ENCODE measurements at regions not wholly inside any gene's neighbourhood (a gene's known extent, or its start where the extent isn't known, plus 50 kb on each side); places are given as distances from the start of the nearest gene placed in this dataset.

DNA sequence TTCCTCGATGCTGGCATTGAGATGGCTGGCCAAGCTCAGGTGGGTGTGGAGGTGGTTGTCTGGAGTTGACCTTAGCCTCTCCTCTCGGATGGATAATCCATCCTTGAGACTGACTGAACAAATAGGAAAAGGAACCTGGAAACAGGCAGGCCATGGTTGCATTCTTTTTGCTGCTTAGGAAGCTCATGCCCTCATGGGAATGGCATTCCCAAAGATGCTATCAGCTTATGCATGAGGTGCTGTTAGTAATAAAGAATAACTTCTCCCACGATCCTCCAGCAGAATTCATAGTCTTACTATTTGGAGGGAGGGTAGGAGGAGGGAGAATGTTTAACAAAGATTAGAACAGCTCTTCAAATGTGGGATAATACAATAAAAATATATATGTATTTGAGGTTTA is 303.0 kb upstream of the TPM1 start:
- no peaks in the 10 kb centered on the region for H3K9me3 Mint-ChIP-seq
- peaks cover 8% of the 10 kb centered on the region for H3K4me1 Mint-ChIP-seq
- H3K27ac Mint-ChIP-seq: no peak overlapping the region
- no peaks in the 10 kb centered on the region for H3K36me3 Mint-ChIP-seq
- ATAC-seq: no peak
- H3K4me3 Mint-ChIP-seq: no peak overlapping the region
- DNase-seq (ENCODE audit: low spot score in 2 of 2): no peak

DNA sequence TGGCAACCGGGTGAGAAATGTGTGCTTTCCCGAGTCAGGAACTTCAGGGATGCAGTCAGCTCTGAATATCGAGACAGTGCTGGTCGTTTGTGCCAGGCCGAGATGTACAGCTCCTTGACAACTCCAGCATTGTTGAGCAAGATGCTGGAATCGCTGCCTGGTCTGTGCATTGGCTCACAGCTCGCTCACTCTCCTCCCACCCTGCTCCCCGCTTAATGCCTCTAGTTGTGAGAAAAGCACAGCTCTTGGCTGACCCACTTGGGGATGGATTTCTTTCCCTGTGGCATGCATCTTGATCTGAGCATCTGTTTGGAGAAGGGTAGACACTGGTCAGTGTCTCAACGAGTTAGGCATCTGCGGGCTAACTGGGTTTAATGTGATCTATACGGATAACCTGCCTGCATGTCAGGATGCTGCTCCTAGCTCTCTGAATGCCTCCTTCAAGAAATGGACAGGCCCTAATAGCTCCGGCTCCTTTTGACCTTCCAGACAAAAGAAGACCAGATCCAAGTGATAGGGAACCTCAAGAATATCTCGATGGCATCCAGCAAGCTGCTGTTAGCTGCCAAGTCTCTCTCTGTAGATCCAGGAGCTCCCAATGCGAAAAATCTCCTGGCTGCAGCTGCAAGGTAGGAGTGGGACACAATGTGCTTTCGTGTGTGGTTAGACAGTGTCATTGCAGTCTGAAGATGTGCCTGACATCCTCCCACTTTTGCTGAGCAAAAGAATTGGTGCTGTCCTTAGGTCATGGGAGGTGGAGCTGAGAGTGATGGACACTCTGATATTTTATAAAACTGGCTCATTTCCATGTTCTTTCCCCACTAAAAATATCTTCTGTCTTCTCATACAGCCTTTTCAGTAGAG is 302.2 kb upstream of the TPM1 start:
- no peak overlapping the region for H3K27ac Mint-ChIP-seq
- DNase-seq (ENCODE audit: low spot score in 2 of 2): no peak

DNA sequence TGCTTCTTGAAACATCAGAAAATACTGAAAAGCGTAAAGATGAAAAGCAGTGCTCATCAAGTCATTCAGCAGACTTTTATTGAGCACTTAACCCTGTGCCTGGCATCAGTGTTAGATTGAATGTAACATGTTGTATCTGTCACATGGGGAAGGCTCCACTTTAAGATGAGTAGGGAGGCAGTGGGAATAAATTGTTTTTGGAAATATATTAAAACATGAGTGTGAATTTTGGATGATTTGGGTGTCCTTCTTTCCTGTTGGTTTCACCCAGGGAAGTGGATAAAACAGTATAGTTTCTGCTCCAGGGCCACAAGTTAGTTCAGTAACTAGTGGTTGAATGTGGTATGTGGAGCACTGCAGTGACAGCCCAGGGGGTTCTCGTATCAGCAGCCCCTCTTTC is 301.4 kb upstream of the TPM1 start:
- DNase-seq (ENCODE audit: low spot score in 2 of 2) (no peak), ATAC-seq (no peak)
- H3K4me1 Mint-ChIP-seq: peaks cover 8% of the 10 kb centered on the region
- H3K27ac Mint-ChIP-seq: no peak overlapping the region
- H3K4me3 Mint-ChIP-seq: no peak overlapping the region
- no peaks in the 10 kb centered on the region for H3K36me3 Mint-ChIP-seq
- no peaks in the 10 kb centered on the region for H3K9me3 Mint-ChIP-seq

More for the DNA sequence above, 302.2 kb upstream of the TPM1 start:
- no peaks in the 10 kb centered on the region for H3K36me3 Mint-ChIP-seq
- peaks cover 8% of the 10 kb centered on the region for H3K4me1 Mint-ChIP-seq
- no peaks in the 10 kb centered on the region for H3K9me3 Mint-ChIP-seq
- H3K4me3 Mint-ChIP-seq: no peak overlapping the region
- ATAC-seq: no peak

DNA sequence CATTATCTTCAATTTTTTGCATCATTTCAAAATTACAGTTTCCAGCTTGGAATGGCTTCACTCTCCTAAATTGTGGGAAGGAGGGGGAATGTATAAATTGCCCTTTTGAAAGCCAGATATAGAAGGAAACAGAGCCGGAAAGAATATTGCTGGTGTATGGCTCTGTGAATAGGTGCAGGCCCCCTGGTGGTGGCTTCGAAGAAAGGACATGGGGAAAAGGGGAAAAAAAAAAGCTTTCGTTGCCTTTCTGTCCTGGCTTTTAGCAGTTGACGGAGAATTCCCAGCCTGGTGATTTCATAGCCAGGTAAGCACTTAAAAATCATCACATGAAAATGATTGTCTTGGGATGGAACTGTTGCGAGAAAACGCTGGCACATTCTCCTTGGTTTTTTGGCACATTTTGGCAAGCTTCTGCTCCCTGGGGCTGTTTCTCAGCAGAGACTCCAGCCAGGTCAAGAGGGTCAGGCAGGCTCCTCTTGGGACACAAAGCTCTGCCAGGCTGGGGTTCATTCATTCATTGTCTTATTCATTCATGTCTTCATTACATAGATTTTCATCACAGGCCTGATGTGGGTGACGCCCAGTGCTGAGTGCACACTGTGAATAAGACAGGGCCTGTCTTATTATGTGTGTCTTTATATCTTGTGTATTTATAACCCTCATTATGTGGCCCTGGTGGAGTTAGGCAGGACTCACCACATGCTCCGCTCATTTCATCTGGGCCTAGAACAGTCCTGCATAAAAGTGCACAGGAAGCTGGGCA is 300.0 kb upstream of the TPM1 start:
- Mint-ChIP-seq H3K36me3 (no peaks in the 10 kb centered on the region), H3K4me1 (peaks cover 8% of the 10 kb centered on the region), H3K4me3 (no peak overlapping the region), H3K9me3 (no peaks in the 10 kb centered on the region), H3K27ac (peak overlapping the region; percentile 66)
- DNase-seq (ENCODE audit: low spot score in 2 of 2) (peak in 1 of 2 donors; percentile 9), ATAC-seq (peak; percentile 58)

DNA sequence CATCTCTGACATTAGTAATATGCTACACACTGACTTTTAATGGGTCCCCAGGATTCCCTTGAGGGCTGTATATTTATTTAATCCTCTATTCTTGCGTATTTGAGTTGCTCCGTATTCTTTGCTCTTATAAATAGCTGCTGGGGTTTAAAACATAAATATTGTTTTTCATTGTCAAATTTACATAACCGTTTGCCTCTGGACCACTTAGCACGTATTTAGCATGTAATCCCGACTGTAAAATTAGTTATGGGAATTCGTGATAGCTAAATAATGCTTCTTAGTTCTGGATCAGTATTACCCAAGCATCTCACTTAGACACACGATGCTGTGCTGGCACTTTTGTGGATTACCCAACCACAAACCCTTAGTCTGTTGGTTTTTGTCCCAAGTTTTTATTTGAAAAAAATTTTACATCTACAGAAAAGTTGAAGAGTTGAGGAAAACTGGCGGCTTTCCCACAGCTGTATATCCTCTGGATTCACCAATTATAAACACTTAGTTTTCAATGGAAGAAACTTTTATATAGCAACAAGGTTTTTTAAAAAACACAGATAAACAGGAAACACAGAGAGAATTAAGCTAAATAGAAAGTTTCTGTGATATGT is 296.8 kb upstream of the TPM1 start:
- DNase-seq (ENCODE audit: low spot score in 2 of 2): no peak
- no peak for ATAC-seq
- Mint-ChIP-seq H3K4me1 (peaks cover 8% of the 10 kb centered on the region), H3K36me3 (no peaks in the 10 kb centered on the region), H3K4me3 (no peak overlapping the region), H3K27ac (no peak overlapping the region), H3K9me3 (no peaks in the 10 kb centered on the region)

DNA sequence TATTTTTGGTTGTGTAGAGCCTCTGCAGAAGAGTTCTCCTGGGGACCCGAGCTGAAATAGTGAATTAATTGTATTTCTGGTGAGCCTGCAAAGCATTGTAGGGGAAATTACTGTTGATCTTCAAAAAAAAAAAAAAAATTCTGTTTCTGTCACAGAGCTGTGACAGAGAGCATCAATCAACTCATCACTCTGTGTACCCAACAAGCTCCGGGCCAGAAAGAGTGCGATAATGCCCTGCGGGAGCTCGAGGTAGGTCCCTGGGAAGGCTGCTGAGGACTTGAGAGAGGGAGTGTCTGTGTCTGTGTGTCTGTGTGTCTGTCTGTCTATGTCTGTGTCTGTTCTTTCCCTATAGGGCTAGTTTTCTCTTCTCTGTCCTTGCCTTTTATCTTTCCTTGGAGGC is 294.4 kb upstream of the TPM1 start:
- ATAC-seq (no peak), DNase-seq (ENCODE audit: low spot score in 2 of 2) (no peak)
- Mint-ChIP-seq H3K4me3 (no peak overlapping the region), H3K36me3 (no peaks in the 10 kb centered on the region), H3K4me1 (no peaks in the 10 kb centered on the region), H3K27ac (no peak overlapping the region), H3K9me3 (no peaks in the 10 kb centered on the region)

DNA sequence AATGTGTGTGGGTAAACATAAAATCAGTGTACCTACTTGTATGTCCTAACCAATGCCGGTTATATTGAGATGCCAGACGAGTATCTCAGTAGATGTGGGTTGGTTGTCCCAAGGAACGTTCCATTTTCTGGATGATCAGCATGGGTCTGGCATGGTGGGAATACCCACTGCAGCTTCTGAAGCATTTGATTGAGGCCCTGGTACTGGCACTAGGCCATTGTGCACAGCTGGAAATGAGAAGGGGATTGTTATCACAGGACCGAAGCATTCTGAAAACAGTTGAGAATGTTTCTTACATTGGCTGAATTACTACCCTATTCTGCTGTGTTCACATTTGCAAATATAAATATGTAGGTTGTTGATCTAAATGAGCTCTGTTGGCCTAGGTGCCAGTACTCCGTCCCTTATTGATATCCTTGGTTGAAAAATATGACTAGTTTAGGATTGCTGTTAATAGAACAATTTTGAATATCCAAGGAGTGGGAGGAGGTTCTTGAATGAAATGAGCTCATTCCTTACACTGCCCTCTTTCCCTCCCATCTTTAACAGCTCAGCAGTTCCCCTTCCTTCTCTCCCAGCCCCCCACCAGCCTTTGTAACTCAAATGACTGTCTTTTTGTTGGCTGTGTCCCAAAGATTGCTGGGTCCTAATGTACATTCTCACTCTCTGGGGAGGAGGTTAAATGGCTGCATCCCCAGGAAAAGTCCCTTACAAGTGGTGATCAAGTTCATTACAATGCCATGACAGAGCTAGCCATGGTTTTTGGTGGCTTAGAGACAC is 293.3 kb upstream of the TPM1 start:
- Mint-ChIP-seq H3K9me3 (no peaks in the 10 kb centered on the region), H3K27ac (no peak overlapping the region), H3K4me1 (no peaks in the 10 kb centered on the region), H3K36me3 (no peaks in the 10 kb centered on the region), H3K4me3 (no peak overlapping the region)
- DNase-seq (ENCODE audit: low spot score in 2 of 2) (no peak), ATAC-seq (no peak)

DNA sequence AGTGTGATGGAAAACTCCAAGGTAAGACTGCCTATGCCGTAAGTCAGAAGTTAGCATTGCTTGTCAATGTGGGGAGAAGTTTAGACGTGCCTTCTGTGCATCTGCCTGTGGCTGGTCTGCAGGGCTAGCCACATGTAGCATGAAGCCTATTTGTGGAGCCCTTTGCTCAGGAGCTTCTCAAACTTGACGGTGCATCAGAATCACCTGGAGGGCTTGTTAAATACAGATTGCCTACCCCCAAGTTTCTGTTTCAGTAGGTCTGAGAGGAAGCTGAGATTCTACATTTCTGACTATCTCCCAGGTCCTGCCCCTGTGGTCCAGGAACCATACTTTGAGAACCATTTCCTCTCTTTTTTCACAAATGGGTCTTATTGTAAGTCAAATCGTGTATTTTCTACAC is 292.1 kb upstream of the TPM1 start:
- H3K4me3 Mint-ChIP-seq: no peak overlapping the region
- no peaks in the 10 kb centered on the region for H3K9me3 Mint-ChIP-seq
- H3K4me1 Mint-ChIP-seq: no peaks in the 10 kb centered on the region
- ATAC-seq (no peak), DNase-seq (ENCODE audit: low spot score in 2 of 2) (no peak)
- no peaks in the 10 kb centered on the region for H3K36me3 Mint-ChIP-seq
- no peak overlapping the region for H3K27ac Mint-ChIP-seq

DNA sequence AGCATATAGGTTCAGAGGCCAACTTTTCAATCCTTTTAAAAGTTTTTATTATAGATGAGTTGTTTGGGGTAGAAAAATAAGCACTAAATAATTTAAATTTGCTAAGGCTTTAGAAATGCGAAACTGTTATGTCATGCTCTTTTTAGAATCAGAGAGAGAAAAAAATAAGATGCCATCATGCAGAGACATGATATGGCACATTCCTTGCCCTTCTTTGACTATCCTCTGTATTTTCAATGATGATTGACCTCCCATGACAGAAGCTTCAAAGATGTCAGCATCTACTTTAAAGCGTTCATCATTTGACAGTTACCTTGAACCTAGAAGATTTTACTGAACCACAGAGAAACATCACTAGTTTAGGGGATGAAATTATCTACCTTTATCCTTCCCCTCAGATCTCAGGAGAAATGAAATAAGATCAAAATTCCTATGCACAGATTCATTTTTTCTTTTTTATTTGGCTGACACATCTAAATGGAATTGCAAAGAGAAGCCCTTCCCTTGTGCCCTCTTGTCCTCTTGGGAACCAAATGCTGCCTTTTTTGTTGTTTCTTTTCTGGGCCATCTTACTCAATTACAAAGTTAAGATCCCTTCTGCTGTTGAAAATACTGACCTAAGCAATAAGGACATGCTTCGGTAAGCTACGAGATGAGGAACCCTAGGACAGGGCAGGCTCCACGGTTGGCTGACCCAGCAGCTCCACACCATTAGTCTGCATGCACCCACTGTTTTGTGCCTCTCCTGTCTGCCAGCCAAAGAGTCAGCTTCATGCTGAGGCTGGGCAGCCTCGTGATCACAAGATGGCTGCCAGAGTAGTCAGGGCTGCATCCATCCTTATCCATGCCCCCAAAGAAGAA is 289.7 kb upstream of the TPM1 start:
- ATAC-seq: no peak

DNA sequence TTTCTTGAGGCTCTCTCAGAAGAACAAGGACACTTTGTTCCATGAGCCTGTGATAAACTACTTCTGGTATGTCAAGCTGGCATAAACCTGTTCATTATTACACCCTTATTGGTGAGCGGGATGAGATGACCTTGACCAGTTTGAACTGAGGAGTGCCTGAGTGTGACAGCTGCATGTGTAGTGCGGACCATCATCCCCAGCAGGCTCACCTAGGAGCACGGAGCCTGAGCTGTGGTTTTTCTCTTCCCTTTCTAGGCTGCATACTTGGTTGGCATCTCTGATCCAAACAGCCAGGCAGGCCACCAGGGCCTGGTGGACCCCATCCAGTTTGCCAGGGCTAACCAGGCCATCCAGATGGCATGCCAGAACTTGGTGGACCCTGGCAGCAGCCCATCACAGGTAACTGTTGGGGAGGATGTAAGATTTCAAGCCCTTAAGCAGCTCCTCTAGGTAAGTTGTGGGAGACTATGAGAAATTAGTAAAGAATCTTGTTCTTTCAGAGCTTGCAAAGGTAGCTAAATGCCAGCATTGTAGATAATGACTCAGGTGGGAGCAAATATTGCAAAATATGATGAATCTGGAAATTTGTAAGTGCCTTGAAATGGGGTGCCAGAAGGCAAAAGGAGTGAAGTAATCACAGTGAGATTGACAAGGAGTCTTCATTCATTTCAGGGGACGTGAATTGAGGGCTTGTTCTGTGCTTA is 288.9 kb upstream of the TPM1 start:
- H3K4me3 Mint-ChIP-seq: no peak overlapping the region
- no peak overlapping the region for H3K27ac Mint-ChIP-seq
- no peaks in the 10 kb centered on the region for H3K36me3 Mint-ChIP-seq
- H3K9me3 Mint-ChIP-seq: no peaks in the 10 kb centered on the region
- DNase-seq (ENCODE audit: low spot score in 2 of 2): no peak
- no peaks in the 10 kb centered on the region for H3K4me1 Mint-ChIP-seq
- ATAC-seq: no peak

More for the DNA sequence above, 289.7 kb upstream of the TPM1 start:
- Mint-ChIP-seq H3K4me1 (no peaks in the 10 kb centered on the region), H3K4me3 (no peak overlapping the region), H3K9me3 (no peaks in the 10 kb centered on the region), H3K27ac (no peak overlapping the region), H3K36me3 (no peaks in the 10 kb centered on the region)
- no peak for DNase-seq (ENCODE audit: low spot score in 2 of 2)

DNA sequence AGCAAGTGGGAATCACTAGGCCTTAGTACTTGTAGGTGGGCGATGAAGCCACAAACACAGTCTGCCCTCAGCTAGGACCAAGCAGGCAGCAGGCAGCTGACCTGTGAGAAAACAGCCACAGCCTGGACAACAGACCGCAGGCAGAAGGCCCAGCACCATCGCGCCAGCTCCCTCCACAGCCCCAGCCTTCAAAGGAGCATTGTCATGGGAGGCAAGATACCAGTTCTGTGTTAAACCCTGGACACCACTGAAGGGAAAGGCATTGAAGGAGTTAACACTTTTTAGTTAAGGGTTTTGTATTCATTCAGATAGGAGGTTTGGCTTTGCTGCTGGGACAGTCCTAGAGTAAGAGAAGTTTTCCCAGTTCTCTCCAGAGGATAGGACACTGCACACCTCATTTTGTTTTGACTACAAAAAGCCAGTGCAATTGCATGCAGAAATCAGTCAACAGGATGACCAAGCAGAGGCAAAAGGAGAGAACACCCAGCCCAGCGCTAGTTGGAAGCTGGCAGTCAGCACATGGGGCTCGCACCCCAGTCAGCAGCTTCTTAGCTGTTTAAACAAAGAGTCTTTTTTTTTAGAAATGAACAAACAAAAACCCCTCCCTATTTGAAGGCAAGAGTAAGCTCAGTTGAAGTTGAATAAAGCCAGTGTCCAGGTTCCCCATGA is 286.1 kb upstream of the TPM1 start:
- Mint-ChIP-seq H3K27ac (no peak overlapping the region), H3K9me3 (no peaks in the 10 kb centered on the region), H3K36me3 (no peaks in the 10 kb centered on the region), H3K4me1 (no peaks in the 10 kb centered on the region), H3K4me3 (no peak overlapping the region)
- DNase-seq (ENCODE audit: low spot score in 2 of 2): no peak
- no peak for ATAC-seq

DNA sequence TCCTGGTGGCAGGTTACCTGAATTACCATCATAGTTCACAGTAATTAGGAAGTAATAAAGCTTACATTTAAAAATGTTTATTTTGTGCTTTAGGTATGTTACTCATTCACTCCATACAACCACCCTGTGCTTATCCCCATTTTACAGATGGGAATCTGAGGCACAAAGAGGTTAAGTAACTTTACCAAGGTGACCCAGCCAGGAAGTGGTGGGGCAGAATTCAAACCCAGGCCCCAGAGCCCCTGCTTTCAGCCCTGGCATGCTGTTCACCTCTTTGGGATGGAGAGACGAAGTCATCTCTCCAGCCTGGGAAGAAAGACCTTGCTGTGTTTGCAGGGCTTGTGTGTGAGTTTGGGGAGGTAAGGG is 285.6 kb upstream of the TPM1 start:
- Mint-ChIP-seq H3K9me3 (no peaks in the 10 kb centered on the region), H3K36me3 (no peaks in the 10 kb centered on the region), H3K27ac (no peak overlapping the region), H3K4me3 (no peak overlapping the region), H3K4me1 (no peaks in the 10 kb centered on the region)
- DNase-seq (ENCODE audit: low spot score in 2 of 2): no peak
- no peak for ATAC-seq

DNA sequence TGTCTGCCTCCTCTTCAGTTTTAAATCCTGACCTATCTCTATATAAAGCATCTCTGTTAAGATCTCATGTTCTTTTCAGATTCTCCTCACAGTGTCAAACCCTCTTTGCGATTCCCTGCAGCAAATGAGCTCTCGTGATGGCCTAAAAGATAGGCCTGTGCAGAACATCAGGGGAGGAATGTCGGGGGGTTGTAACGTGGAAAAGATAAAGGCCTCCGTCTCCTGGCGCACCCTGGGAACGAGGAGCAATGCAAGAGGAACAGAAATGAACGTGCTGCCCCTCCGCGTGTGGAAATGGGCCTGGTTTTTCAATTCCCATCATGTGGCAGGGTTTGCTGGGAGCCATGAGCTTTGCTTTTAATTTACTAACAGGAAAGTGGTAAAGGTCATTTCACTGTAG is 285.0 kb upstream of the TPM1 start:
- Mint-ChIP-seq H3K4me3 (no peak overlapping the region), H3K4me1 (no peaks in the 10 kb centered on the region), H3K27ac (no peak overlapping the region), H3K9me3 (no peaks in the 10 kb centered on the region), H3K36me3 (no peaks in the 10 kb centered on the region)
- DNase-seq (ENCODE audit: low spot score in 2 of 2): no peak
- ATAC-seq: no peak

Measured in stimulated activated effector memory CD8-positive, alpha-beta T cell treated with anti-CD3 and anti-CD28 coated beads, Interleukin-12 subunit alpha, Interleukin-12 subunit beta, amount 100 ng/mL, for 72 hours (primary cell).